Activated T-cell treated with anti-CD3 and anti-CD28 coated beads for 48 hours (primary cell): ENCODE measurements at regions not wholly inside any gene's neighbourhood (a gene's known extent, or its start where the extent isn't known, plus 50 kb on each side); places are given as distances from the start of the nearest gene placed in this dataset.
"Not testable (repeated sequence)": the region's sequence is repeated elsewhere in the genome, so short reads cannot be mapped to it uniquely, and the experiment has no call there.

Experiments used
- DNase-seq: peaks from one replicate; pipeline ENCODE4 v3.0.0-alpha.2; 2020; ENCODE audit warnings: low read depth

- no peak for DNase-seq
Observed at GRCh38 chr7:120189623-120190022, 83.4 kb upstream of the KCND2 start.

- DNase-seq: no peak
Observed at GRCh38 chr7:120190109-120190508, 82.9 kb upstream of the KCND2 start.

GRCh38 chr7:120190566-120190965 lies 82.4 kb upstream of the KCND2 start:
- DNase-seq: no peak

GRCh38 chr7:120191423-120191822 lies 81.6 kb upstream of the KCND2 start:
- DNase-seq: not testable (repeated sequence)

GRCh38 chr7:120201290-120201689 lies 71.7 kb upstream of the KCND2 start:
- DNase-seq: no peak

- no peak for DNase-seq
Observed at GRCh38 chr7:120205101-120205500, 67.9 kb upstream of the KCND2 start.

GRCh38 chr7:120207037-120207436 lies 65.9 kb upstream of the KCND2 start:
- DNase-seq: no peak

GRCh38 chr7:120215654-120216053 lies 57.3 kb upstream of the KCND2 start:
- no peak for DNase-seq

GRCh38 chr7:120216947-120217346 lies 56.0 kb upstream of the KCND2 start:
- DNase-seq: no peak

GRCh38 chr7:120218712-120219111 lies 54.3 kb upstream of the KCND2 start:
- DNase-seq: no peak

- DNase-seq: no peak
Observed at GRCh38 chr7:120221666-120222065, 51.3 kb upstream of the KCND2 start.
